Fibroblast of skin of left biceps (primary cell): ENCODE measurements at regions not wholly inside any gene's neighbourhood (a gene's known extent, or its start where the extent isn't known, plus 50 kb on each side); places are given as distances from the start of the nearest gene placed in this dataset.

ENCODE experiments used
- DNase-seq, 2 experiments: peaks; one replicate each; pipeline ENCODE4 v3.0.0-alpha.2; 2013; ENCODE audit warnings: low read depth in 2 of 2

GRCh38 chr2:152875701-152876695 is 157.6 kb downstream of the ARL6IP6 start:
- DNase-seq, result no peak

- DNase-seq, result no peak
Measured at GRCh38 chr2:152874955-152875354, 156.5 kb downstream of the ARL6IP6 start.

GRCh38 chr2:152870239-152870638 is 151.8 kb downstream of the ARL6IP6 start:
- DNase-seq, result no peak

- no peak for DNase-seq
Measured at GRCh38 chr2:152867397-152867796, 149.0 kb downstream of the ARL6IP6 start.

GRCh38 chr2:152864601-152865149 is 146.3 kb downstream of the ARL6IP6 start:
- no peak for DNase-seq

GRCh38 chr2:152863826-152864225 is 145.4 kb downstream of the ARL6IP6 start:
- DNase-seq, result no peak

GRCh38 chr2:152861349-152861942 is 143.0 kb downstream of the ARL6IP6 start:
- no peak for DNase-seq

GRCh38 chr2:152858594-152859265 is 140.3 kb downstream of the ARL6IP6 start:
- no peak for DNase-seq

- peak; percentile 65 to 72 for DNase-seq
Measured at GRCh38 chr2:152846697-152847470, 128.5 kb downstream of the ARL6IP6 start.

- no peak for DNase-seq
Measured at GRCh38 chr2:152835674-152836073, 117.3 kb downstream of the ARL6IP6 start.

GRCh38 chr2:152827944-152828343 is 109.5 kb downstream of the ARL6IP6 start:
- DNase-seq, result no peak

- DNase-seq, result no peak
Measured at GRCh38 chr2:152826581-152827279, 108.3 kb downstream of the ARL6IP6 start.

GRCh38 chr2:152825834-152826233 is 107.4 kb downstream of the ARL6IP6 start:
- DNase-seq, result peak; percentile 63 to 71

GRCh38 chr2:152823905-152824304 is 105.5 kb downstream of the ARL6IP6 start:
- DNase-seq, result no peak

GRCh38 chr2:152822676-152823075 is 104.3 kb downstream of the ARL6IP6 start:
- DNase-seq, result no peak

GRCh38 chr2:152820048-152820447 is 101.6 kb downstream of the ARL6IP6 start:
- no peak for DNase-seq

GRCh38 chr2:152815634-152816257 is 97.3 kb downstream of the ARL6IP6 start:
- DNase-seq, result no peak

GRCh38 chr2:152814475-152815030 is 96.1 kb downstream of the ARL6IP6 start:
- DNase-seq, result no peak

- DNase-seq, result no peak
Measured at GRCh38 chr2:152813351-152813750, 94.9 kb downstream of the ARL6IP6 start.
